CD14-positive monocyte (primary cell): ENCODE measurements at regions not wholly inside any gene's neighbourhood (a gene's known extent, or its start where the extent isn't known, plus 50 kb on each side); places are given as distances from the start of the nearest gene placed in this dataset.

Experiments
- DNase-seq, 3 donors: peaks; one replicate each; pipeline ENCODE4 v3.0.0-alpha.2; 2011 to 2022
- H2AFZ ChIP-seq: 2 replicates; pipeline ENCODE4 v1.6.0; 2012; ENCODE audit warnings: mild to moderate bottlenecking, low read depth, low read length, inconsistent platforms; ENCODE audit not compliant: insufficient read depth, poor library complexity, severe bottlenecking
- H3K27ac ChIP-seq, 2 donors: 1 replicate in 1 of 2; 2 replicates in 1 of 2; pipeline ENCODE4 v1.5.1; 2012 to 2013; ENCODE audit warnings: low read length in 2 of 2, control low read depth in 1 of 2, inconsistent platforms in 1 of 2, low read depth in 1 of 2, mild to moderate bottlenecking in 1 of 2
- H3K27me3 ChIP-seq, 2 donors: one replicate each; pipeline versions ENCODE4 v1.6.0 to v1.6.1; 2011 to 2013; ENCODE audit warnings: low read length in 2 of 2; ENCODE audit not compliant: control insufficient read depth in 2 of 2, insufficient read depth in 2 of 2
- H3K36me3 ChIP-seq, 2 donors: replicated peaks in 1 of 2; 1 replicate in 1 of 2; 2 replicates in 1 of 2; pipeline versions ENCODE4 v1.5.1 to v1.6.1; 2012 to 2013; ENCODE audit warnings: low read length in 2 of 2, control low read depth in 1 of 2, inconsistent platforms in 1 of 2, mild to moderate bottlenecking in 1 of 2; ENCODE audit not compliant: insufficient read depth in 2 of 2, control insufficient read depth in 1 of 2
- H3K4me1 ChIP-seq, 2 donors: 1 replicate in 1 of 2; 2 replicates in 1 of 2; pipeline versions ENCODE4 v1.5.1 to v1.6.1; 2012 to 2013; ENCODE audit warnings: low read length in 2 of 2, control low read depth in 1 of 2, inconsistent platforms in 1 of 2, mild to moderate bottlenecking in 1 of 2, moderate library complexity in 1 of 2; ENCODE audit not compliant: insufficient read depth in 2 of 2, control insufficient read depth in 1 of 2
- H3K4me2 ChIP-seq: replicated peaks from 2 replicates; pipeline ENCODE3; 2012; ENCODE audit warnings: low read length, moderate library complexity, mild to moderate bottlenecking; ENCODE audit not compliant: poor library complexity, severe bottlenecking; ENCODE audit errors: extremely low read depth
- H3K4me3 ChIP-seq, 3 experiments: fragments of 200-600 bp in 1 of 3; sonication (generic) in 1 of 3; replicated peaks in 1 of 3; 1 replicate in 2 of 3; 2 replicates in 1 of 3; pipeline ENCODE4 v1.5.1; 2011 to 2013; ENCODE audit warnings: low read length in 3 of 3, mild to moderate bottlenecking in 3 of 3, control low read depth in 2 of 3, low read depth in 2 of 3, inconsistent platforms in 1 of 3, moderate library complexity in 1 of 3
- H3K79me2 ChIP-seq: 2 replicates; pipeline ENCODE4 v1.6.0; 2012; ENCODE audit warnings: mild to moderate bottlenecking, control low read depth, inconsistent platforms, low read length, moderate library complexity; ENCODE audit not compliant: insufficient read depth
- H3K9ac ChIP-seq: 2 replicates; pipeline ENCODE4 v1.6.0; 2017; ENCODE audit warnings: low read length, mild to moderate bottlenecking; ENCODE audit not compliant: insufficient read depth, poor library complexity, severe bottlenecking
- H3K9me3 ChIP-seq, 2 donors: replicated peaks in 1 of 2; 1 replicate in 1 of 2; 2 replicates in 1 of 2; pipeline versions ENCODE4 v1.5.1 to v1.6.1; 2012 to 2013; ENCODE audit warnings: low read length in 2 of 2, control low read depth in 1 of 2; ENCODE audit not compliant: control insufficient read depth in 1 of 2, insufficient read depth in 1 of 2
- H4K20me1 ChIP-seq: 2 replicates; pipeline ENCODE4 v1.6.0; 2012; ENCODE audit warnings: mild to moderate bottlenecking, low read length, control low read depth, moderate library complexity; ENCODE audit not compliant: insufficient read depth
- H3K27ac Mint-ChIP-seq, 7 donors: one replicate each; pipeline ENCODE4 v1.8.0; 2020; ENCODE audit warnings: mild to moderate bottlenecking in 7 of 7, mixed read lengths in 7 of 7, moderate library complexity in 6 of 7, inconsistent platforms in 2 of 7
- H3K27me3 Mint-ChIP-seq, 3 donors: one replicate each; pipeline ENCODE4 v1.8.0; 2021 to 2022; ENCODE audit warnings: low read depth in 3 of 3, mild to moderate bottlenecking in 3 of 3, mixed read lengths in 3 of 3, moderate library complexity in 3 of 3, inconsistent platforms in 1 of 3
- H3K36me3 Mint-ChIP-seq, 2 donors: one replicate each; pipeline ENCODE4 v1.8.0; 2020; ENCODE audit warnings: mixed read lengths in 2 of 2, inconsistent platforms in 1 of 2, mild to moderate bottlenecking in 1 of 2
- H3K4me1 Mint-ChIP-seq: one replicate; pipeline ENCODE4 v1.8.0; 2020; ENCODE audit warnings: mild to moderate bottlenecking, mixed read lengths
- H3K4me3 Mint-ChIP-seq, 2 donors: one replicate each; pipeline ENCODE4 v1.8.0; 2020; ENCODE audit warnings: mild to moderate bottlenecking in 2 of 2, mixed read lengths in 2 of 2, moderate library complexity in 1 of 2
- H3K9me3 Mint-ChIP-seq, 7 donors: one replicate each; pipeline ENCODE4 v1.8.0; 2020 to 2022; ENCODE audit warnings: mixed read lengths in 7 of 7, mild to moderate bottlenecking in 6 of 7, moderate library complexity in 6 of 7, inconsistent platforms in 2 of 7
- WGBS: methylation state at CpG from one replicate; pipeline ENCODE4 v1.1.5; 2013; ENCODE audit warnings: missing lambda C conversion rate; ENCODE audit not compliant: insufficient coverage; 5-methylcytosine and 5-hydroxymethylcytosine counted together
- intact Hi-C, 2 donors: fragments of 100-400 bp; cut with micrococcal nuclease; formaldehyde crosslinking; loops; one replicate each; pipeline versions ENCODE4 v1.15.0 to v1.15.1; 2023
- TF ChIP-seq, protein P1 (sequence below): fragments of 200-600 bp; IDR thresholded peaks from one replicate; pipeline ENCODE4 v1.8.0; 2022; ENCODE audit warnings: antibody characterized with exemption, mild to moderate bottlenecking

DNA sequence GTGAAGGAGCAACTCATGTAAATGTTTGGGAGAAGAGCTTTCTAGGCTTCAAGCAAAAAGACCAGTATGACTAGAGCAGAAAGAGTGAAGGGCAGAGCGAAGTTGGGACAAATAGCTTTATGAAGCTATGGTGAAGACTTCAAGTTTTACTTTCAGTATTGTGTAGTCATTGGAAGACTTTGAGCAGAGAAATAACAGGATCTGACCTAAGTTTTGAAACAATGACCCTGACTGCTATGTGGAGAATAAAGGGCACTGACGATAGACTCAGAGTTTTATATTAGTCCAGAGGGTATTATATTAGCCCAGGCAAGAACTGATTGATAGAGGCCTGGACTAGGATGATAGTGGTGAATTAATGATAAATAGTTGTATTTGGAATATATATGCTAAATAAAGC, 187.3 kb downstream of the KTN1 start:
- Histone ChIP-seq H3K27me3 (peaks cover 0 to 2% of the 10 kb centered on the region in 2 donors), H3K27ac (no peak overlapping the region), H3K9ac (no peak overlapping the region), H3K36me3 (no peaks in the 10 kb centered on the region), H3K4me1 (no peaks in the 10 kb centered on the region), H3K79me2 (no peaks in the 10 kb centered on the region), H3K4me3 (no peak overlapping the region), H2AFZ (no peak overlapping the region), H3K4me2 (no peak overlapping the region), H4K20me1 (no peaks in the 10 kb centered on the region), H3K9me3 (no peaks in the 10 kb centered on the region)
- Mint-ChIP-seq H3K4me3 (no peak overlapping the region), H3K4me1 (no peaks in the 10 kb centered on the region), H3K27ac (no peak overlapping the region), H3K27me3 (peaks cover 1 to 10% (median 3%) of the 10 kb centered on the region in 3 donors), H3K36me3 (no peaks in the 10 kb centered on the region), H3K9me3 (peaks cover 0 to 9% (median 0%) of the 10 kb centered on the region in 7 donors)
- TF ChIP-seq, protein P1, sequence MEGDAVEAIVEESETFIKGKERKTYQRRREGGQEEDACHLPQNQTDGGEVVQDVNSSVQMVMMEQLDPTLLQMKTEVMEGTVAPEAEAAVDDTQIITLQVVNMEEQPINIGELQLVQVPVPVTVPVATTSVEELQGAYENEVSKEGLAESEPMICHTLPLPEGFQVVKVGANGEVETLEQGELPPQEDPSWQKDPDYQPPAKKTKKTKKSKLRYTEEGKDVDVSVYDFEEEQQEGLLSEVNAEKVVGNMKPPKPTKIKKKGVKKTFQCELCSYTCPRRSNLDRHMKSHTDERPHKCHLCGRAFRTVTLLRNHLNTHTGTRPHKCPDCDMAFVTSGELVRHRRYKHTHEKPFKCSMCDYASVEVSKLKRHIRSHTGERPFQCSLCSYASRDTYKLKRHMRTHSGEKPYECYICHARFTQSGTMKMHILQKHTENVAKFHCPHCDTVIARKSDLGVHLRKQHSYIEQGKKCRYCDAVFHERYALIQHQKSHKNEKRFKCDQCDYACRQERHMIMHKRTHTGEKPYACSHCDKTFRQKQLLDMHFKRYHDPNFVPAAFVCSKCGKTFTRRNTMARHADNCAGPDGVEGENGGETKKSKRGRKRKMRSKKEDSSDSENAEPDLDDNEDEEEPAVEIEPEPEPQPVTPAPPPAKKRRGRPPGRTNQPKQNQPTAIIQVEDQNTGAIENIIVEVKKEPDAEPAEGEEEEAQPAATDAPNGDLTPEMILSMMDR: no peak
- intact Hi-C loops: no loop called here
- DNase-seq: no peak
- 88% methylated on average over 1 of the region's 2 CpGs for WGBS

DNA sequence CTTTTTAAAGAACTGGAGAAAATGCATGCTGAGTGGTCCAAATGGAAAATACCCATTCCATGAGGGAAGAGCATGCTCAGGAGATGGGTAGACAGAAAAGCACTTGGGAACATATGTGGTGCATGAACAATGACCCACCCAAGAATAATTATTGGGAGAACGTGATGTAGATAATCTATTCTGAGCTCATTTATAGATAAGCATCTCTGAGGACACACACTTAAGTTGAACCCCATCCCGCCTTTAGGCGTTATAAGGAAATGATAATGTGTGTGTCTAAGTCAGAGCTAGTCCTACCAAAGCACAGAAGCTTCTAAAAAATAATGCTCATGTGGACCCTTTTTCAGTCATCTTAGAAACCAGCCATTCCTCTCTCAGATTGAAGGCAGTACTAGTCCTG, 189.9 kb downstream of the KTN1 start:
- H3K4me3 Mint-ChIP-seq: no peak overlapping the region
- Histone ChIP-seq H3K36me3 (no peaks in the 10 kb centered on the region), H3K27me3 (no peaks in the 10 kb centered on the region), H3K4me3 (no peak overlapping the region), H3K4me1 (no peaks in the 10 kb centered on the region), H3K4me2 (no peak overlapping the region), H3K27ac (no peak overlapping the region), H3K79me2 (no peaks in the 10 kb centered on the region), H3K9me3 (no peaks in the 10 kb centered on the region), H4K20me1 (no peaks in the 10 kb centered on the region), H2AFZ (no peak overlapping the region), H3K9ac (no peak overlapping the region)
- no peaks in the 10 kb centered on the region for H3K36me3 Mint-ChIP-seq
- no peak overlapping the region for H3K27ac Mint-ChIP-seq
- TF ChIP-seq, protein P1: no peak
- intact Hi-C loops: no loop called here
- H3K4me1 Mint-ChIP-seq: peaks cover 3% of the 10 kb centered on the region
- DNase-seq: no peak
- peaks cover 1 to 9% (median 3%) of the 10 kb centered on the region in 3 donors for H3K27me3 Mint-ChIP-seq
- peaks cover 0 to 11% (median 0%) of the 10 kb centered on the region in 7 donors for H3K9me3 Mint-ChIP-seq
- no CpG with 5 or more reads among the region's 3 CpGs for whole genome bisulfite sequencing
